ENCODE measurements at regions not wholly inside any gene's neighbourhood (a gene's known extent, or its start where the extent isn't known, plus 50 kb on each side); places are given as distances from the start of the nearest gene placed in this dataset.

DNA sequence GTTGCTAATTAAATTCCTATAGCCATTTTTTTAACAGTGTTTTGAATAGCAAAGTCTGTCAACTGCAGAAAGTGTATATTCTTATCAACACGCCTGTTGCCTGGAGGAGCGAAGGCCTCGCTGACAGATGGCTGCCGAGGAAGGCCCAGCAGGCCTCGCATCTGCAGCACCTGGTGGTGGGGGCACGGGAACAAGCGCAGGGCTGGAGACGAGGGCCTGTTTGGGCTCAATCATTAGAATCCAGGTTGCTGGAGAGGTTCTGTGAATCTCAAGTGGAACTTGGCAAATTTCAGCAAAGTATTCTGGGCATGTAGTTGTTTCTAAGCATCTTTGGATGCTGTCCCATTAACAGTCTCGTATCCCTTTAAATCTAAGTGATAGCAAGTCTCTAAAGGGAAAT is 66.1 kb upstream of the FAM204A start:
- DNase-seq = no peak

DNA sequence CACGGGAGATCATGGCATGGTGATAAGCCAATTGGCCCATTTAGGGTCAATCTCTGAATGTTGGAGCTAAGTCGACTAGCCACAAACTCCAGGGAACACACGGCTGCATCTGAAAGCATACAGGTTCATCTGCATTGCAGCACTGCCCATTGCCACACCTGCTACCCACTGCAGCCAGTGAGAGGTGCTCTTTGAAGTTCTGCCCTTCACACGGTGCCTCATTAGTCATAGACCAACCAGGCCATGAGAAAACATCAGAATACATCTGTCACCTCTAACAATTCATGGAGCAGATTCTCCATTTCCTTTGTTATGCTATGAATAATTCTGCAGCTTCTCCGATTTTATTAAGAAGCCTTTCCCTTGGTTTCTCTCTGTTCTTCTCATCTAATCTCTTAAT is 65.7 kb upstream of the FAM204A start:
- no peak for DNase-seq

DNA sequence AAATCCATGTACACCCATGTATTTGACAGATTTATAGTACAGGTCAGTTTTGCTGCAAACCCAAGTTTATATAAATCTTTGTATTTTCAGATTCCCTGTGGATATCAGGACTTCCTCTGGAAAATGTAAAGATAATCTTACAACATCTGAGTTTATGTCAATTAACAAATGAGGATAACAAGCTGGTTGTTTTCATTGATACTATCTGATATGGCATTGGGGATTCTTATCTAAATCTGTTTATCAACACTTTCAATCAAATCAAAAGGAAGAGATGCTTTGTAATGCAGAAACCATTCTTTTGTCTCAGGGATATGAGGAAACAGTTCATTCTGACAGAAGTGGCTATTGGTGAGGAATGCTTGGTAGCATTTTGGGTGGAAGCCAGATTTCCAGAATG is 64.9 kb upstream of the FAM204A start:
- DNase-seq = no peak

DNA sequence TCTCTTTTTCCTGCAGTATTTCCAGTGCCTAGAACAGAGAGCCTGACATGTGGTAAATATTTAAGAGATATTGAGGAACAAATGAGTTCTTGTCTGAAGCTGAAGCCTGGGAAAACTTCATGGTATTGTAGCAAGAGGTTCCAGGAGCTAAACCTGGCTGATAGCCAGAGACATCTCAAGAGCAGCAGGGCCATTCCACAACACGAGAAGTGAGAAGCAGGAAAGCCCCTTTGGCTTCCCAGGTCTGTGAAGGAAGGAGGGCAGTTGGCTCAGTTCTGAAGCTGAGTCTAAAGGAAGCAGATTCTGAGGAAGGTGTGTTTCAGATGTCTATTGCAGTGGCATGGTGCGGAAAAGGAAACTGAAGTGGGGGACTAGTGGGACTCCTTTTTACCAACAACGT is 63.8 kb upstream of the FAM204A start:
- DNase-seq = no peak

DNA sequence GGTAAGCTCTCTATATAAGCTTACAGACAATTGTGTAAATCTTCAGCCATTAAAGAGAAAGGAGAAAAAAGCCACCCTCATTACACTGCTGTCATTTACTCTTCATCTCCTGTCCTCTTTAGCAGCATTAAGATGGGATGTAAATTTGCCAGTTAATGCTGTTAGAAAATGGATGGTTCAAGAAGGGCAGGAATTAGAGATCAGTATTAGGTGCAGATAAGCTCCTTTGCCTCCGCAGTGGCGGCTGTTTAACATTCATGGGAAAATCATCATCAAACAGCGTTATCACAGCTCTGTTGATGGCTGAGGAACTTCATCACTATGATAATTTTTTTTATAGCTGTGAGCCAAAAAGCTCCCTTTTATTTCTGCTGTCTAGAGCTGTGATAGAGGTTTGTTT is 61.8 kb upstream of the FAM204A start:
- DNase-seq = no peak

DNA sequence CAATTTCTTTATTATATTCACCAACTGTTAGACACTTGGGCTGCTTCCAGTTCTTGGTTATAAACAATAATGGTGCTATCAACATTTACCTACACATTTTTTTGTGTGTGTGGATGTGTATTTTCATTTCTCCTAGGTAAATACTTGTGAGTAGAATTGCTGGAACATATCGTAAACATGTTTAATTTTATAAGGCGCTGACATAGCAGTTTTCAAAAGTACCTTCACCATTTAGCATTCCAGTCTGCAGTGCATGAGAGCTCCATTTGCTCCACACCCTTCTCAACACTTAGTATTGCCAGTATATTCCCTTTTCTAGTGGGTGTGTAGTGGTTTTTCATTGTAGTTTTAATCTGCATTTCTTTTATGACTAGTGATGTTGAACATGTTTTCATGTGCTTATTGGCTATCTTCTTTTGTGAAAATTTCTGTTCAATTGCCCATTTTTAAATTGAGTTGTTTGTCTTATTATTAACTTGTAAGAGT is 59.6 kb upstream of the FAM204A start:
- DNase-seq = no peak

DNA sequence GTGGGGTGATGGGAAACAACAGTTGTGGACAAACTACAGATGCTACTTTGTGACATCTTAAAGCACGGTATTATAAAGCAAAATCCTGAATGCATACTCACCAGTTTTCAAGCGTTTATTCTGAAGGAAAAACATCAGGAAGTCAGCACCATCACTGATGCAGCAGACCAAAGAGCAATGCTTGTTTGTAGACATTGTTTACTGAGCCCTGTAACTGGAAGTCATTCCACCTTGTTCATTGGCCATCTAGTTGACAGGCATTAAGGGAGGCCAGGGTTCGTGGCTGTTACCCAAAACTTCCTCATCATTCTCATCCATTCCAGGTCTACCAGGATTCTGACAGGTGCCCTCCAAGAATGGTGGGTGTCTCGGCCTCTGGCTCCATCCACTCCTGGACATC is 55.3 kb upstream of the FAM204A start:
- DNase-seq = no peak

DNA sequence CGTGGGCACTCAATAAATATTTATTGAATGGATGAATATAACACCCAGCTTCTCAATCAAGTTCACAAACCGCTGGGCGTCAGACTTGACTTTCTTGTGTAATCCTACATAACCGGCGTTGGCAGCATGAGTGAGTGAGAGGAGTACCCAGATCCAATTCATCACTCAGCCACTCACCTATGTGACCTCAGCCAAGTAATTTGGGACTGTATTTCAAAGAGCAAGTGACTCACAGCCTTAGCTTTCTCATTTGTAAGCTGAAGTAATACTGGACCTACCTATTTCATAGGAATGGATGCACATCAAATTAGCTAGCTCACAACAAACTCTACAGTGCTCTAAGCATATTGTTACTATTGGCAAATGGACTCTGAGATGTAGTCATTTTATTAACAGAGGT is 53.8 kb upstream of the FAM204A start:
- no peak for DNase-seq

DNA sequence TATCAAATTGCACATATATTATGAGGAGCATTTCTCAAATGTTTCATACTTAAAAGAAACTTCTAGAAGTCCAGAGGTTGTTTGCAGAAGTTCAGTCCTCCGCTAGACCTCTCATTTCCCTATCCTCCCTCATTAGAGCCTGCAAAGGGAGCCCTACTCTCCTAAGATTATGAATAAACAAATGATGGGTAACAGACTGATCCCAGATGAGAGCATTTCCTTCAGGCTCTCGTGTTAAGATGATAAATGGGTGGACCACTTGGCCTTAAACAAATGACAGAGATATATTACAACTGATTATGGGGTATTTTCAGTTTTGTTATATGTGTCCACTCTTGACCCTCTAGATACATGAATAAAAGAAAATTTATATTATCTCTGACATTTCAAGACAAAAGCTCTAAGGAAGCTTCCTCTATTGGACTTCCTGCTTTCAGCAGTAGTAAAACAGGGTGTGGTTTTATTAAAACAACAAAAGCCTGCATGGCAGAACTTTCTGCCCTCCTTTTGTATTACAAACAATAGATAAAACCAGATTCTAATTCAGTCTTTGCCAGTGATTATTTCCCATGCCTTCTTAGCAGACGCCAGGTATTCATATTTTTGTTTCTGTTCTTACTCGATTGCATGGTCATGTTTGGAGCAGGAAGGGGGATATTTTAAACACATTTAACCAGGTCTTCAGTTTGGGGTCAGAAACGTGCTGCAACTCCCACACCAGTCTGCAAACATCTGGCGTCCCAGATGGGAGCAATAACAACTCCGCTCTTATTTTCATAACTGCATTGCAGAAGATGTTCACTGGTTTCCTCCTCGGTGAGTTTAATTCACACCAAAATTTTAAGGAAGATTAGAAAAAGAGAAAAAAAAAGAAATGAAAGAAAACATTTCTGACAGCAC is 52.4 kb upstream of the FAM204A start:
- no peak for DNase-seq

DNA sequence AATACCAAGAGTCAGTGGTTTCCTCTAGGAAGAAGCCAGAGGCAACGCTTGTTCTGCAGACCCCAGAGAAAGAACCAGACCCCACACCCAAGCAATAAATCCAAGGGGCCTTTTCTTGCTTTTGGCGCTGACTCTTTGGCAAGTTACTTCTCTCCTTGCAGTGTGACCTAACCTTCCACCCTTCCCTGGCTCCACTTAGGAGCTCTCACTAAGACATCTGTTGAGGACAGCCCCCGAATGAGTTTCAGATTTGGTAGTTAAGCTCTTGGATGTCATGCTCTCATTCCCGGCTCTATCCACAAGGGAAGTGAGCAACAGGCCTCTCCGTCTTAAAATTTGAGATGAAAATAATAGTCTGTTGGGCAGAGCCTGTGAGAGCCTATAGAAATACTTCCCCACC is 50.6 kb upstream of the FAM204A start:
- DNase-seq = no peak
